ENCODE measurements at regions not wholly inside any gene's neighbourhood (a gene's known extent, or its start where the extent isn't known, plus 50 kb on each side); places are given as distances from the start of the nearest gene placed in this dataset.

DNA sequence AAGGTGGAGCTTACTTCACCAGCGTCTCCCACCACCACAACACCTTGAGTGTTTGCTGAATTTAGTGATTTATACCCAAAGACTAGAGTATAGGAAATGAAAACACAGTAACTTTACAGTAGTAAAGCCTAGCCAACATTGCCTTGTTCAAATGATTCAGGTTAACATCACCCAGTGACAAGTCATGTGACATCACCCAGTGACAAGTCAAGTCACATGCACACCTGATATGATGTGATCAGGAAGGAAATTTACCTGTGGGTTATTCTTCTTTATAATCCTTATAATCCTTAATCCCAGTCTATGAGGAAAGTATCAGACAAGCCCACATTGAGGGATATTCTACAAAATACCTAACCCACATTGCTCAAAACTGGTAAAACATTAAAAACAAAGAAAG, 545.6 kb upstream of the MEF2C start:
- no peaks in the 10 kb centered on the region for H3K27me3 ChIP-seq (ENCODE audit: insufficient read depth, poor library complexity, severe bottlenecking)
- TF ChIP-seq POLR2AphosphoS5 (IDR thresholded peaks at IDR 0.05; ENCODE audit: low read depth) (no peak), GABPA (IDR thresholded peaks at IDR 0.05; ENCODE audit: low read depth) (no peak), SPI1 (IDR thresholded peaks at IDR 0.05; ENCODE audit: borderline replicate concordance, low read depth) (no peak)
- TF ChIP-seq, protein P1, sequence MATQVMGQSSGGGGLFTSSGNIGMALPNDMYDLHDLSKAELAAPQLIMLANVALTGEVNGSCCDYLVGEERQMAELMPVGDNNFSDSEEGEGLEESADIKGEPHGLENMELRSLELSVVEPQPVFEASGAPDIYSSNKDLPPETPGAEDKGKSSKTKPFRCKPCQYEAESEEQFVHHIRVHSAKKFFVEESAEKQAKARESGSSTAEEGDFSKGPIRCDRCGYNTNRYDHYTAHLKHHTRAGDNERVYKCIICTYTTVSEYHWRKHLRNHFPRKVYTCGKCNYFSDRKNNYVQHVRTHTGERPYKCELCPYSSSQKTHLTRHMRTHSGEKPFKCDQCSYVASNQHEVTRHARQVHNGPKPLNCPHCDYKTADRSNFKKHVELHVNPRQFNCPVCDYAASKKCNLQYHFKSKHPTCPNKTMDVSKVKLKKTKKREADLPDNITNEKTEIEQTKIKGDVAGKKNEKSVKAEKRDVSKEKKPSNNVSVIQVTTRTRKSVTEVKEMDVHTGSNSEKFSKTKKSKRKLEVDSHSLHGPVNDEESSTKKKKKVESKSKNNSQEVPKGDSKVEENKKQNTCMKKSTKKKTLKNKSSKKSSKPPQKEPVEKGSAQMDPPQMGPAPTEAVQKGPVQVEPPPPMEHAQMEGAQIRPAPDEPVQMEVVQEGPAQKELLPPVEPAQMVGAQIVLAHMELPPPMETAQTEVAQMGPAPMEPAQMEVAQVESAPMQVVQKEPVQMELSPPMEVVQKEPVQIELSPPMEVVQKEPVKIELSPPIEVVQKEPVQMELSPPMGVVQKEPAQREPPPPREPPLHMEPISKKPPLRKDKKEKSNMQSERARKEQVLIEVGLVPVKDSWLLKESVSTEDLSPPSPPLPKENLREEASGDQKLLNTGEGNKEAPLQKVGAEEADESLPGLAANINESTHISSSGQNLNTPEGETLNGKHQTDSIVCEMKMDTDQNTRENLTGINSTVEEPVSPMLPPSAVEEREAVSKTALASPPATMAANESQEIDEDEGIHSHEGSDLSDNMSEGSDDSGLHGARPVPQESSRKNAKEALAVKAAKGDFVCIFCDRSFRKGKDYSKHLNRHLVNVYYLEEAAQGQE (IDR thresholded peaks at IDR 0.05; ENCODE audit: insufficient replicate concordance, low read depth), result no peak
- TF ChIP-seq, protein P2, sequence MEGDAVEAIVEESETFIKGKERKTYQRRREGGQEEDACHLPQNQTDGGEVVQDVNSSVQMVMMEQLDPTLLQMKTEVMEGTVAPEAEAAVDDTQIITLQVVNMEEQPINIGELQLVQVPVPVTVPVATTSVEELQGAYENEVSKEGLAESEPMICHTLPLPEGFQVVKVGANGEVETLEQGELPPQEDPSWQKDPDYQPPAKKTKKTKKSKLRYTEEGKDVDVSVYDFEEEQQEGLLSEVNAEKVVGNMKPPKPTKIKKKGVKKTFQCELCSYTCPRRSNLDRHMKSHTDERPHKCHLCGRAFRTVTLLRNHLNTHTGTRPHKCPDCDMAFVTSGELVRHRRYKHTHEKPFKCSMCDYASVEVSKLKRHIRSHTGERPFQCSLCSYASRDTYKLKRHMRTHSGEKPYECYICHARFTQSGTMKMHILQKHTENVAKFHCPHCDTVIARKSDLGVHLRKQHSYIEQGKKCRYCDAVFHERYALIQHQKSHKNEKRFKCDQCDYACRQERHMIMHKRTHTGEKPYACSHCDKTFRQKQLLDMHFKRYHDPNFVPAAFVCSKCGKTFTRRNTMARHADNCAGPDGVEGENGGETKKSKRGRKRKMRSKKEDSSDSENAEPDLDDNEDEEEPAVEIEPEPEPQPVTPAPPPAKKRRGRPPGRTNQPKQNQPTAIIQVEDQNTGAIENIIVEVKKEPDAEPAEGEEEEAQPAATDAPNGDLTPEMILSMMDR (IDR thresholded peaks at IDR 0.05; ENCODE audit: insufficient read depth, low read length), result no peak
- H3K4me3 ChIP-seq (replicated peaks; ENCODE audit: insufficient read depth, low read length), result no peak overlapping the region
- no peak for DNase-seq (ENCODE audit: low read depth in 1 of 2, low spot score in 1 of 2)
- no peak overlapping the region for H3K27ac ChIP-seq (replicated peaks)

DNA sequence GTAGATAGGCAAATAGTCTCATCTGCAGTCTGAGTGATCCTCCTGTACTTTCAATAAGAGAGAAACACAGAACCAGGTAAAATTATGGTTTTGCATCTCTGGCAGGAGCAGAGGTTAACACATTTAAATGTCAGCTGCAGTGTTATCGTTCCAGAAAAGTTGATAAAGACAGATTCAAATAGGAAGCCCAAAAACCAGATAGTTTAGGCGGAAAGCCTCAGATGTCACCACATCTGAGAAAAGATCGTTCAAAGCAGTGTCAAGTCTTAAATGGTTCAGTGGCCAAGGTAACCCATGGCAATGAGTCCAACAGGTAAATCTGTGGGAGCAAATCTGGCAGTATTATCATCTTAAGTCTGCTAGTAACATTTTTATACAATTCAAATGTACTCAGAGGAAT, 542.1 kb upstream of the MEF2C start:
- Histone ChIP-seq H3K27ac (replicated peaks) (no peak overlapping the region), H3K27me3 (ENCODE audit: insufficient read depth, poor library complexity, severe bottlenecking) (no peaks in the 10 kb centered on the region), H3K4me3 (replicated peaks; ENCODE audit: insufficient read depth, low read length) (no peak overlapping the region)
- TF ChIP-seq POLR2AphosphoS5 (IDR thresholded peaks at IDR 0.05; ENCODE audit: low read depth) (no peak), SPI1 (IDR thresholded peaks at IDR 0.05; ENCODE audit: borderline replicate concordance, low read depth) (no peak), GABPA (IDR thresholded peaks at IDR 0.05; ENCODE audit: low read depth) (no peak)
- TF ChIP-seq, protein P2 (IDR thresholded peaks at IDR 0.05; ENCODE audit: insufficient read depth, low read length), result no peak
- TF ChIP-seq, protein P1 (IDR thresholded peaks at IDR 0.05; ENCODE audit: insufficient replicate concordance, low read depth), result no peak
- no peak for DNase-seq (ENCODE audit: low read depth in 1 of 2, low spot score in 1 of 2)

DNA sequence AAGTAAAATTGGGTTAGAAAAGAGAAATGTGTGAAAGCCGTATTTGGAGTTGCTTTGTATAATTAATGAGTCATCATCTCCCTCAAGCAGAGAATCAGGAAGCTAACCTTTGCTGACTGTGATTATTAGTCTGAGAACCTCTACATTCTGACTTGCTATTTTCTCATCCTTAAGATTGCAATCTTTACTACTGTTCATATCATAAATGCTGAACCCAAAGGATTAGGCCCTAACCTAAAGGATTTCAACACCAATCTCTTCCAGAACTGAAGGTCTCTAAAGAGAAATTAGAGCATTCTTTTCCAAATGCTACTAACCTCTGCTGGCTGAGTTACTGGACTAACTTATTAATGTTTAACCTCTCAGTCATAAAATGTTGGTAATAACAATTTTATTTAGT, 538.1 kb upstream of the MEF2C start:
- Histone ChIP-seq H3K27ac (replicated peaks) (no peak overlapping the region), H3K4me3 (replicated peaks; ENCODE audit: insufficient read depth, low read length) (no peak overlapping the region)
- no peak for DNase-seq (ENCODE audit: low read depth in 1 of 2, low spot score in 1 of 2)

More for the DNA sequence above, 538.1 kb upstream of the MEF2C start:
- H3K27me3 ChIP-seq (ENCODE audit: insufficient read depth, poor library complexity, severe bottlenecking), result no peaks in the 10 kb centered on the region
- TF ChIP-seq GABPA (IDR thresholded peaks at IDR 0.05; ENCODE audit: low read depth) (no peak), POLR2AphosphoS5 (IDR thresholded peaks at IDR 0.05; ENCODE audit: low read depth) (no peak), SPI1 (IDR thresholded peaks at IDR 0.05; ENCODE audit: borderline replicate concordance, low read depth) (no peak)
- TF ChIP-seq, protein P1 (IDR thresholded peaks at IDR 0.05; ENCODE audit: insufficient replicate concordance, low read depth), result no peak
- TF ChIP-seq, protein P2 (IDR thresholded peaks at IDR 0.05; ENCODE audit: insufficient read depth, low read length), result no peak
